Activated T-cell treated with anti-CD3 and anti-CD28 coated beads for 4 hours (primary cell): ENCODE measurements at regions not wholly inside any gene's neighbourhood (a gene's known extent, or its start where the extent isn't known, plus 50 kb on each side); places are given as distances from the start of the nearest gene placed in this dataset.
A peak's percentile ranks its signal among the peaks of the same experiment; 100 is the strongest.

Source experiments
- DNase-seq: peaks from one replicate; pipeline ENCODE4 v3.0.0-alpha.2; 2020

GRCh38 chr20:51335329-51335841 is 207.1 kb downstream of the NFATC2 start:
- DNase-seq, result no peak

- no peak for DNase-seq
Measured at GRCh38 chr20:51334609-51335008, 207.9 kb downstream of the NFATC2 start.

GRCh38 chr20:51333971-51334370 is 208.5 kb downstream of the NFATC2 start:
- DNase-seq, result no peak

- no peak for DNase-seq
Measured at GRCh38 chr20:51333446-51333845, 209.1 kb downstream of the NFATC2 start.

- no peak for DNase-seq
Measured at GRCh38 chr20:51331481-51331880, 211.0 kb downstream of the NFATC2 start.

GRCh38 chr20:51329845-51330244 is 212.7 kb downstream of the NFATC2 start:
- no peak for DNase-seq

GRCh38 chr20:51327251-51327841 is 215.2 kb downstream of the NFATC2 start:
- no peak for DNase-seq

- peak; percentile 14 for DNase-seq
Measured at GRCh38 chr20:51326201-51326819, 216.2 kb downstream of the NFATC2 start.

- DNase-seq, result no peak
Measured at GRCh38 chr20:51322164-51322707, 220.3 kb downstream of the NFATC2 start.

- DNase-seq, result no peak
Measured at GRCh38 chr20:51321343-51322163, 221.0 kb downstream of the NFATC2 start.

GRCh38 chr20:51319522-51319921 is 223.0 kb downstream of the NFATC2 start:
- no peak for DNase-seq

GRCh38 chr20:51318058-51318949 is 224.2 kb downstream of the NFATC2 start:
- peak; percentile 16 for DNase-seq

- DNase-seq, result no peak
Measured at GRCh38 chr20:51315390-51315789, 227.1 kb downstream of the NFATC2 start.

GRCh38 chr20:51313358-51313827 is 229.1 kb downstream of the NFATC2 start:
- DNase-seq, result no peak

GRCh38 chr20:51312480-51312783 is 230.1 kb downstream of the NFATC2 start:
- no peak for DNase-seq

- no peak for DNase-seq
Measured at GRCh38 chr20:51311636-51312479, 230.7 kb downstream of the NFATC2 start.

- no peak for DNase-seq
Measured at GRCh38 chr20:51310216-51310615, 232.3 kb downstream of the NFATC2 start.

- no peak for DNase-seq
Measured at GRCh38 chr20:51309128-51309527, 233.4 kb downstream of the NFATC2 start.

GRCh38 chr20:51306521-51307358 is 235.8 kb downstream of the NFATC2 start:
- DNase-seq, result peak; percentile 58

- no peak for DNase-seq
Measured at GRCh38 chr20:51306081-51306480, 236.4 kb downstream of the NFATC2 start.
